Thyroid gland (tissue), 4 donors: ENCODE measurements at regions not wholly inside any gene's neighbourhood (a gene's known extent, or its start where the extent isn't known, plus 50 kb on each side); places are given as distances from the start of the nearest gene placed in this dataset.

Source experiments
- POLR2A ChIP-seq, 2 donors: fragments of 450-650 bp; IDR thresholded peaks; one replicate each; pipeline ENCODE4 v1.6.1; 2017; ENCODE audit warnings: antibody characterized with exemption in 2 of 2, mild to moderate bottlenecking in 2 of 2, moderate library complexity in 1 of 2
- TF ChIP-seq, protein P1 (sequence below), 6 experiments: fragments of 200-600 bp in 3 of 6; fragments of 450-650 bp in 3 of 6; sonication (generic) in 3 of 6; IDR thresholded peaks; one replicate each; pipeline ENCODE4 v1.5.1; 2016 to 2019; ENCODE audit warnings: antibody characterized with exemption in 6 of 6, mild to moderate bottlenecking in 2 of 6, inconsistent platforms in 1 of 6, moderate library complexity in 1 of 6

DNA sequence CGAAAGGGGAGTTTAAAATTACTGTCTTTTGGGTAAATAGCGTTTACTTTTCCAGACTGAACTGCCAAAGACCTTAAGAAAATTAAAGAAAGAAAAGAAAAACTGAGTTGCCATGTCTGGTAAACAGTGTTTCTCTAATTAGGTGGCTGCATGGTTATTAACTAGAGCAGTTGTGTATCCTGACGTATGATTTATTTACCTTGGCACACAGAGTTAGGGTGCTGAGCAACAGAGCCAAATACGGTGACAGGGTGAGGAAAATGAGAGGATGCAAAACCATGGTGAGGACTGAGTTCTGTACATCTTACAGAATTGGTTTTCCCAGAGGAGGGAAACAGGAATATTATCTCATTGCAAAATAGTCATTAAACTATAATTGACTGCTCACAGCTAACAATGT is 546.4 kb upstream of the FZD8 start:
- TF ChIP-seq, protein P1, sequence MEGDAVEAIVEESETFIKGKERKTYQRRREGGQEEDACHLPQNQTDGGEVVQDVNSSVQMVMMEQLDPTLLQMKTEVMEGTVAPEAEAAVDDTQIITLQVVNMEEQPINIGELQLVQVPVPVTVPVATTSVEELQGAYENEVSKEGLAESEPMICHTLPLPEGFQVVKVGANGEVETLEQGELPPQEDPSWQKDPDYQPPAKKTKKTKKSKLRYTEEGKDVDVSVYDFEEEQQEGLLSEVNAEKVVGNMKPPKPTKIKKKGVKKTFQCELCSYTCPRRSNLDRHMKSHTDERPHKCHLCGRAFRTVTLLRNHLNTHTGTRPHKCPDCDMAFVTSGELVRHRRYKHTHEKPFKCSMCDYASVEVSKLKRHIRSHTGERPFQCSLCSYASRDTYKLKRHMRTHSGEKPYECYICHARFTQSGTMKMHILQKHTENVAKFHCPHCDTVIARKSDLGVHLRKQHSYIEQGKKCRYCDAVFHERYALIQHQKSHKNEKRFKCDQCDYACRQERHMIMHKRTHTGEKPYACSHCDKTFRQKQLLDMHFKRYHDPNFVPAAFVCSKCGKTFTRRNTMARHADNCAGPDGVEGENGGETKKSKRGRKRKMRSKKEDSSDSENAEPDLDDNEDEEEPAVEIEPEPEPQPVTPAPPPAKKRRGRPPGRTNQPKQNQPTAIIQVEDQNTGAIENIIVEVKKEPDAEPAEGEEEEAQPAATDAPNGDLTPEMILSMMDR (IDR thresholded peaks at IDR 0.05) = no peak
- TF ChIP-seq POLR2A (IDR thresholded peaks at IDR 0.05) = no peak
